ENCODE measurements at regions not wholly inside any gene's neighbourhood (a gene's known extent, or its start where the extent isn't known, plus 50 kb on each side); places are given as distances from the start of the nearest gene placed in this dataset.

DNA sequence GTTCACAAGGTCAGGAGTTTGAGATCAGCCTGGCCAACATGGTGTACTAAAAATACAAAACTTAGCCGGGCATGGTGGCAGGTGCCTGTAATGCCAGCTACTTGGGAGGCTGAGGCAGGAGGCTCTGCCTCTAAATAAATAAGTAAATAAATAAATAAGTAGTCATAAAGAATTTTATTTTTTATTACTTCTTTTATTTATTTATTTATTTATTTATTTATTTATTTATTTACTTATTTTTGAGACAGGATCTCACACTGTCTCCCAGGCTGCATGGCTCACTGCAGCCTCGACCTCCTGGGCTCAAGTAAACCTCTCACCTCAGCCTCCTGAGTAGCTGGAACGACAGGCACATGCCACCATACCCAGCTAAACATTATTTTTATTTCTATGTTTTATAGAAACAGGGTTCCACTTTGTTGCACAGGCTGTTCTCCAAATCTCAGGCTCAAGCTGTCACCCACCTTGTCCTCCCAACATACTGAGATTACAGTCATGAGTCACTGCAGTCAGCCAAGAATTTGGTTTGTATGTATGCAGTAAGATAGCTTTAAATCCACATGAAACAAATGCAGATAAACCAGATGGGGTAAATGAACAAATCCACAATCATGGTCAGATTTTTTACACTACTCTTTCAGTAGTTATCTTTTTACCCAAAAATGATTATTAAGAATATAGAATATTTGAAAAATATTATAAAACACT lies 523.3 kb upstream of the RGS18 start:
- peaks cover 6% of the 10 kb centered on the region for H3K4me1 ChIP-seq (ENCODE audit: insufficient read depth, poor library complexity, severe bottlenecking)
- no peak overlapping the region for H3K27ac ChIP-seq (ENCODE audit: poor library complexity, severe bottlenecking)
- DNase-seq (ENCODE audit: low spot score) (no peak), ATAC-seq (ENCODE audit: low read depth) (no peak)
- no peak for TF ChIP-seq CTCF (IDR thresholded peaks at IDR 0.05; ENCODE audit: poor library complexity, severe bottlenecking)
- H3K27me3 ChIP-seq (ENCODE audit: insufficient read depth, poor library complexity, severe bottlenecking): no peaks in the 10 kb centered on the region
- H3K4me3 ChIP-seq (ENCODE audit: severe bottlenecking): no peak overlapping the region
- H3K9me3 ChIP-seq (ENCODE audit: severe bottlenecking): no peaks in the 10 kb centered on the region
- no peaks in the 10 kb centered on the region for H3K36me3 ChIP-seq (ENCODE audit: low read depth)

DNA sequence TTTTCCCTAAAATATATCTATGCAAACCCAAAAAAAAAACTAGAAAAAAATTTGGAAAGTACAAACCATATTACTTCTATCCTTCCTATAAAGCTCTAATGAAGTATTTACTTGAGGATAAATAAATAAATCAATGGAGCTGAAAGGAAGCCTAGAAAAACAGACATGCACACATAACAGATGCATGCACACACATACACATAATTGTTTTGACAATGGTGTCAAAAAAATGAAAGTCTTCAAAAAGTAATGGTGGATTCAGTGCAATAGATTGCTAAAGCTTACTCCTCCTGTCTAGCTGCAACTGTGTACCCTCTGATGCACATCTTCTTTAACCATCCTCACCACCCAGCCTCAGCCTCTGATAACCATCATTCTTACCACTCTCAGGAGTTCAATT lies 521.9 kb upstream of the RGS18 start:
- ATAC-seq (ENCODE audit: low read depth): no peak
- H3K4me3 ChIP-seq (ENCODE audit: severe bottlenecking): no peak overlapping the region

GRCh38 chr1:191641420-191642260 lies 516.6 kb upstream of the RGS18 start:
- Histone ChIP-seq H3K36me3 (ENCODE audit: low read depth) (no peaks in the 10 kb centered on the region), H3K4me3 (ENCODE audit: severe bottlenecking) (no peak overlapping the region), H3K27ac (ENCODE audit: poor library complexity, severe bottlenecking) (no peak overlapping the region), H3K4me1 (ENCODE audit: insufficient read depth, poor library complexity, severe bottlenecking) (no peaks in the 10 kb centered on the region), H3K27me3 (ENCODE audit: insufficient read depth, poor library complexity, severe bottlenecking) (no peaks in the 10 kb centered on the region), H3K9me3 (ENCODE audit: severe bottlenecking) (no peaks in the 10 kb centered on the region)
- no peak for ATAC-seq (ENCODE audit: low read depth)
- DNase-seq (ENCODE audit: low spot score): no peak
- TF ChIP-seq CTCF (IDR thresholded peaks at IDR 0.05; ENCODE audit: poor library complexity, severe bottlenecking): no peak

More for the DNA sequence above, 521.9 kb upstream of the RGS18 start:
- H3K36me3 ChIP-seq (ENCODE audit: low read depth): no peaks in the 10 kb centered on the region
- no peak for DNase-seq (ENCODE audit: low spot score)
- H3K27ac ChIP-seq (ENCODE audit: poor library complexity, severe bottlenecking): no peak overlapping the region
- no peak for TF ChIP-seq CTCF (IDR thresholded peaks at IDR 0.05; ENCODE audit: poor library complexity, severe bottlenecking)
- H3K9me3 ChIP-seq (ENCODE audit: severe bottlenecking): no peaks in the 10 kb centered on the region
- H3K4me1 ChIP-seq (ENCODE audit: insufficient read depth, poor library complexity, severe bottlenecking): no peaks in the 10 kb centered on the region
- H3K27me3 ChIP-seq (ENCODE audit: insufficient read depth, poor library complexity, severe bottlenecking): no peaks in the 10 kb centered on the region

DNA sequence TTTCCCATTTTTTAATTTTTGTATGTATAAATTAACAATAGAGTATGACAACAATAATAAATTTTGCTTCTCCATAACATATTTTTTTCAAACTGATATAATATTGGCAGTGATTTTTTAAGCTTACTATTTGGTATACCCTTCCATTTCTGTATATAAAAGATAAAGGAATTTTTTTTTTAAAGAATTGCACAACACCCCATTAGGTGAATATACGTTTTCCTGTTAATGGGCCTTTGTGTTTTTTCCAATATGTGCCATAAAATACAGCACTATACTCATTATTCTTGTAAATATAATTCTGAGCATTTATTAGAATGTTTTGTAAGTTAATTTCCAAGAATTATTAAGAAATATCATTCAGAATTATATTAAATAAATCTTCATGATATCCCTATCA lies 515.2 kb upstream of the RGS18 start:
- no peak for TF ChIP-seq CTCF (IDR thresholded peaks at IDR 0.05; ENCODE audit: poor library complexity, severe bottlenecking)
- ATAC-seq (ENCODE audit: low read depth) (no peak), DNase-seq (ENCODE audit: low spot score) (no peak)
- H3K27ac ChIP-seq (ENCODE audit: poor library complexity, severe bottlenecking): no peak overlapping the region
- H3K27me3 ChIP-seq (ENCODE audit: insufficient read depth, poor library complexity, severe bottlenecking): no peaks in the 10 kb centered on the region
- no peaks in the 10 kb centered on the region for H3K36me3 ChIP-seq (ENCODE audit: low read depth)
- H3K4me1 ChIP-seq (ENCODE audit: insufficient read depth, poor library complexity, severe bottlenecking): no peaks in the 10 kb centered on the region
- H3K4me3 ChIP-seq (ENCODE audit: severe bottlenecking): no peak overlapping the region
- H3K9me3 ChIP-seq (ENCODE audit: severe bottlenecking): no peaks in the 10 kb centered on the region

DNA sequence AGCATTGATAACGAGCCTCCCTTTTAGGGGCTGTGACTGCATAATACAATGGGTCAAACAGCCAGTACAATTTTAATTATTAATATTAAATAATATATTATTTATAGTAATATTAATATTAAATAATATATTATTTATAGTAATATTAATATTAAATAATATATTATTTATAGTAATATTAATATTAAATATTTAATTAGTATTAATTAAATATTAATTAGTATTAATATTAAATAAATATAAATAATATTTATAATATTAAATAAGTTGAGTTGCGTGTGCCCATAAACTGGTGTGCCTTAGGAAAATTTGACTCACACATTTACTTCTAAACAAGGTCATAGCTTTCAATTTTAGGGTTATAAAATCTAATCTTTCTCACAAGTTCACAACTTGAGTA lies 509.3 kb upstream of the RGS18 start:
- H3K27me3 ChIP-seq (ENCODE audit: insufficient read depth, poor library complexity, severe bottlenecking): peaks cover 3% of the 10 kb centered on the region
- no peak for DNase-seq (ENCODE audit: low spot score)
- no peak overlapping the region for H3K27ac ChIP-seq (ENCODE audit: poor library complexity, severe bottlenecking)
- no peak overlapping the region for H3K4me3 ChIP-seq (ENCODE audit: severe bottlenecking)
- H3K9me3 ChIP-seq (ENCODE audit: severe bottlenecking): no peaks in the 10 kb centered on the region
- H3K36me3 ChIP-seq (ENCODE audit: low read depth): no peaks in the 10 kb centered on the region
- H3K4me1 ChIP-seq (ENCODE audit: insufficient read depth, poor library complexity, severe bottlenecking): no peaks in the 10 kb centered on the region
- TF ChIP-seq CTCF (IDR thresholded peaks at IDR 0.05; ENCODE audit: poor library complexity, severe bottlenecking): no peak
- ATAC-seq (ENCODE audit: low read depth): no peak
